HPDE6-E6E7 (cell line): ENCODE measurements at regions not wholly inside any gene's neighbourhood (a gene's known extent, or its start where the extent isn't known, plus 50 kb on each side); places are given as distances from the start of the nearest gene placed in this dataset.
"Not testable (repeated sequence)": the region's sequence is repeated elsewhere in the genome, so short reads cannot be mapped to it uniquely, and the experiment has no call there.

ENCODE experiments used
- DNase-seq: peaks from one replicate; pipeline ENCODE4 v3.0.0; 2011; ENCODE audit warnings: missing footprints; ENCODE audit errors: extremely low spot score

- no peak for DNase-seq
Observed at GRCh38 chr2:194815475-194815874, 841.6 kb upstream of the SLC39A10 start.

- no peak for DNase-seq
Observed at GRCh38 chr2:194802589-194802988, 854.4 kb upstream of the SLC39A10 start.

- DNase-seq: not testable (repeated sequence)
Observed at GRCh38 chr2:194787071-194787470, 870.0 kb upstream of the SLC39A10 start.

- not testable (repeated sequence) for DNase-seq
Observed at GRCh38 chr2:194771394-194771793, 885.6 kb upstream of the SLC39A10 start.

GRCh38 chr2:194769030-194769429 is 888.0 kb upstream of the SLC39A10 start:
- DNase-seq: no peak

- no peak for DNase-seq
Observed at GRCh38 chr2:194765723-194766122, 891.3 kb upstream of the SLC39A10 start.

- no peak for DNase-seq
Observed at GRCh38 chr2:194750926-194751325, 906.1 kb upstream of the SLC39A10 start.

- no peak for DNase-seq
Observed at GRCh38 chr2:194745557-194746146, 911.4 kb upstream of the SLC39A10 start.

GRCh38 chr2:194742706-194743105 is 914.3 kb upstream of the SLC39A10 start:
- no peak for DNase-seq

- no peak for DNase-seq
Observed at GRCh38 chr2:194739217-194739616, 917.8 kb upstream of the SLC39A10 start.

- DNase-seq: no peak
Observed at GRCh38 chr2:194735837-194736542, 921.0 kb upstream of the SLC39A10 start.

GRCh38 chr2:194730266-194730665 is 926.8 kb upstream of the SLC39A10 start:
- DNase-seq: peak; percentile 9

- peak; percentile 21 for DNase-seq
Observed at GRCh38 chr2:194725169-194725568, 931.9 kb upstream of the SLC39A10 start.

- no peak for DNase-seq
Observed at GRCh38 chr2:194723446-194723845, 933.6 kb upstream of the SLC39A10 start.

- no peak for DNase-seq
Observed at GRCh38 chr2:194721227-194721626, 935.8 kb upstream of the SLC39A10 start.

- DNase-seq: no peak
Observed at GRCh38 chr2:194720462-194720861, 936.6 kb upstream of the SLC39A10 start.

- DNase-seq: no peak
Observed at GRCh38 chr2:194718881-194719280, 938.1 kb upstream of the SLC39A10 start.

GRCh38 chr2:194714541-194714940 is 942.5 kb upstream of the SLC39A10 start:
- DNase-seq: no peak

GRCh38 chr2:194709840-194710239 is 947.2 kb upstream of the SLC39A10 start:
- no peak for DNase-seq

GRCh38 chr2:194706179-194706578 is 950.8 kb upstream of the SLC39A10 start:
- no peak for DNase-seq

GRCh38 chr2:194705398-194705797 is 951.6 kb upstream of the SLC39A10 start:
- no peak for DNase-seq

- no peak for DNase-seq
Observed at GRCh38 chr2:194700726-194701125, 956.3 kb upstream of the SLC39A10 start.

GRCh38 chr2:194700116-194700515 is 956.9 kb upstream of the SLC39A10 start:
- no peak for DNase-seq

GRCh38 chr2:194698012-194698411 is 959.0 kb upstream of the SLC39A10 start:
- no peak for DNase-seq
